GM06990 (cell line): ENCODE measurements at regions not wholly inside any gene's neighbourhood (a gene's known extent, or its start where the extent isn't known, plus 50 kb on each side); places are given as distances from the start of the nearest gene placed in this dataset.

Experiments
- DNase-seq: peaks from one replicate; pipeline ENCODE4 v3.0.0-alpha.2; 2011; ENCODE audit not compliant: insufficient read length; ENCODE audit errors: extremely low read depth
- H3K27me3 ChIP-seq: replicated peaks from 2 replicates; pipeline ENCODE4 v1.6.0; 2011; ENCODE audit warnings: low read length; ENCODE audit not compliant: control insufficient read depth, insufficient read depth
- H3K36me3 ChIP-seq: 2 replicates; pipeline ENCODE4 v1.5.1; 2011; ENCODE audit warnings: low read length; ENCODE audit not compliant: control insufficient read depth, insufficient read depth
- H3K4me3 ChIP-seq: replicated peaks from 2 replicates; pipeline ENCODE4 v1.5.1; 2011; ENCODE audit warnings: low read depth, mild to moderate bottlenecking, control low read depth, low read length
- CTCF ChIP-seq: IDR thresholded peaks from 2 replicates; pipeline ENCODE4 v1.5.1; 2011; ENCODE audit warnings: low read length, control low read depth, mild to moderate bottlenecking, inconsistent platforms; ENCODE audit not compliant: insufficient read depth, poor library complexity, severe bottlenecking

- Histone ChIP-seq H3K36me3 (no peaks in the 10 kb centered on the region), H3K27me3 (no peaks in the 10 kb centered on the region), H3K4me3 (no peak overlapping the region)
- no peak for TF ChIP-seq CTCF
- DNase-seq: no peak
Measured at GRCh38 chr7:15753887-15754579, 67.5 kb upstream of the MEOX2 start.

- no peak for TF ChIP-seq CTCF
- no peak overlapping the region for H3K4me3 ChIP-seq
- H3K36me3 ChIP-seq: no peaks in the 10 kb centered on the region
- H3K27me3 ChIP-seq: no peaks in the 10 kb centered on the region
- no peak for DNase-seq
Measured at GRCh38 chr7:15752377-15752776, 65.9 kb upstream of the MEOX2 start.

GRCh38 chr7:15751191-15751701, 64.8 kb upstream of the MEOX2 start:
- TF ChIP-seq CTCF: no peak
- H3K27me3 ChIP-seq: no peaks in the 10 kb centered on the region
- H3K36me3 ChIP-seq: no peaks in the 10 kb centered on the region
- DNase-seq: no peak
- H3K4me3 ChIP-seq: no peak overlapping the region

GRCh38 chr7:15750727-15751126, 64.2 kb upstream of the MEOX2 start:
- no peaks in the 10 kb centered on the region for H3K27me3 ChIP-seq
- no peaks in the 10 kb centered on the region for H3K36me3 ChIP-seq
- TF ChIP-seq CTCF: no peak
- H3K4me3 ChIP-seq: no peak overlapping the region
- DNase-seq: no peak

GRCh38 chr7:15749631-15750030, 63.1 kb upstream of the MEOX2 start:
- DNase-seq: no peak
- no peak overlapping the region for H3K4me3 ChIP-seq
- no peak for TF ChIP-seq CTCF
- no peaks in the 10 kb centered on the region for H3K27me3 ChIP-seq
- H3K36me3 ChIP-seq: no peaks in the 10 kb centered on the region
